ENCODE measurements at regions not wholly inside any gene's neighbourhood (a gene's known extent, or its start where the extent isn't known, plus 50 kb on each side); places are given as distances from the start of the nearest gene placed in this dataset.

- DNase-seq: no peak
These were observed 139.2 kb downstream of the KIF26A start for GRCh38 chr14:104277416-104278213.

GRCh38 chr14:104278214-104278534 is 139.8 kb downstream of the KIF26A start:
- DNase-seq: no peak

- DNase-seq: no peak
These were observed 141.9 kb downstream of the KIF26A start for GRCh38 chr14:104280085-104280901.

GRCh38 chr14:104280902-104281767 is 142.7 kb downstream of the KIF26A start:
- no peak for DNase-seq

- DNase-seq: peak; percentile 0
These were observed 143.4 kb downstream of the KIF26A start for GRCh38 chr14:104281768-104282301.

- DNase-seq: peak; percentile 1
These were observed 144.2 kb downstream of the KIF26A start for GRCh38 chr14:104282332-104283196.

- peak; percentile 0 for DNase-seq
These were observed 145.1 kb downstream of the KIF26A start for GRCh38 chr14:104283197-104284106.

- DNase-seq: no peak
These were observed 145.8 kb downstream of the KIF26A start for GRCh38 chr14:104284107-104284592.

GRCh38 chr14:104284636-104285507 is 146.5 kb downstream of the KIF26A start:
- DNase-seq: no peak

- DNase-seq: no peak
These were observed 147.1 kb downstream of the KIF26A start for GRCh38 chr14:104285508-104285840.

GRCh38 chr14:104286086-104286485 is 147.7 kb downstream of the KIF26A start:
- DNase-seq: no peak

- no peak for DNase-seq
These were observed 148.1 kb downstream of the KIF26A start for GRCh38 chr14:104286496-104286895.

GRCh38 chr14:104287301-104288009 is 149.1 kb downstream of the KIF26A start:
- no peak for DNase-seq

GRCh38 chr14:104288272-104288671 is 149.9 kb downstream of the KIF26A start:
- DNase-seq: no peak

- no peak for DNase-seq
These were observed 151.1 kb downstream of the KIF26A start for GRCh38 chr14:104289507-104289906.

GRCh38 chr14:104290058-104290667 is 151.8 kb downstream of the KIF26A start:
- DNase-seq: no peak

- no peak for DNase-seq
These were observed 152.4 kb downstream of the KIF26A start for GRCh38 chr14:104290756-104291122.

- no peak for DNase-seq
These were observed 153.0 kb downstream of the KIF26A start for GRCh38 chr14:104291123-104292000.

Data from activated CD4-positive, alpha-beta T cell treated with anti-CD3 and anti-CD28 coated beads for 48 hours (primary cell).